ENCODE measurements at regions not wholly inside any gene's neighbourhood (a gene's known extent, or its start where the extent isn't known, plus 50 kb on each side); places are given as distances from the start of the nearest gene placed in this dataset.
"Not testable (repeated sequence)": the region's sequence is repeated elsewhere in the genome, so short reads cannot be mapped to it uniquely, and the experiment has no call there.

DNA sequence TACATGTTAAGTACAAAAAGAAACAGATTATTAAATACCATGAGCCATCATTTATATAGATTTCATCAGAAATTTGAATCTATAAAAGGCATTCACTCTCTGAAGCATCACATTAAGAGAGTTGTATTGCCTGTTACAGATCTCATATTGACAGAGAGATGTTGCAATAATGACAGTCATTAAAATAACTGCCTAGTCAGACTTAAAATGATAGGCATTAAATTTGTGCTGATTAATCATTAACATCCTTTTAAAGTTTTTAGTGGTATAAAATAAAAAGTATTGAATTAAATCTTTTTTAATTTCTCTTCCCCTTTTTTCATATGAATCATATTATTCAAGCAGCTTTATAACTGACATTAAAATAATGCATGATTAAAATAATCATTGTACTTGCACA lies 404.9 kb upstream of the FAM174A start:
- no peaks in the 10 kb centered on the region for H3K36me3 Mint-ChIP-seq
- ATAC-seq (ENCODE audit: low read depth in 2 of 2) (no peak), DNase-seq (no peak)
- no peak overlapping the region for H3K27ac Mint-ChIP-seq
- no peaks in the 10 kb centered on the region for H3K27me3 Mint-ChIP-seq
- no peaks in the 10 kb centered on the region for H3K9me3 Mint-ChIP-seq
- H3K4me1 Mint-ChIP-seq: no peaks in the 10 kb centered on the region
- H3K4me3 Mint-ChIP-seq: no peak overlapping the region

DNA sequence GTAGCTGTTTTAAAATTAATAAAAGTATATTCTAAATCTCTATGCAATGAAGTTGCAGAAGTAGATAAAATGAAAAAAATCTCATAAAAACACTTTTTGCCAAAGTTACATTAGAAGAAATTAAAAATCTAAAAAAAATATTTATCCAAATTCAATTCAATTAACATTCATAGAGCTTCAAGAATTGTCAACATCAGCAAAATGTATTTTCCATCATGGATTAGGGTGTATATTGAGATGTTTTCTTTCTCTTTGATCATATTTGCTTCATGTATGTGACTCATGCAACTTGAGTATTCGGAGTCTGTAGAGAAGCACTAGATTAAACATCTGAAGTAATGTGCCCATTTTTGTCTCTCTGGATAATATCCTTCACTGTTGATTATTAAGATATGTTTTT lies 415.3 kb upstream of the FAM174A start:
- ATAC-seq (ENCODE audit: low read depth in 2 of 2) (no peak), DNase-seq (no peak)
- no peaks in the 10 kb centered on the region for H3K36me3 Mint-ChIP-seq
- no peaks in the 10 kb centered on the region for H3K9me3 Mint-ChIP-seq
- no peak overlapping the region for H3K4me3 Mint-ChIP-seq
- H3K27me3 Mint-ChIP-seq: no peaks in the 10 kb centered on the region
- no peaks in the 10 kb centered on the region for H3K4me1 Mint-ChIP-seq
- H3K27ac Mint-ChIP-seq: no peak overlapping the region

DNA sequence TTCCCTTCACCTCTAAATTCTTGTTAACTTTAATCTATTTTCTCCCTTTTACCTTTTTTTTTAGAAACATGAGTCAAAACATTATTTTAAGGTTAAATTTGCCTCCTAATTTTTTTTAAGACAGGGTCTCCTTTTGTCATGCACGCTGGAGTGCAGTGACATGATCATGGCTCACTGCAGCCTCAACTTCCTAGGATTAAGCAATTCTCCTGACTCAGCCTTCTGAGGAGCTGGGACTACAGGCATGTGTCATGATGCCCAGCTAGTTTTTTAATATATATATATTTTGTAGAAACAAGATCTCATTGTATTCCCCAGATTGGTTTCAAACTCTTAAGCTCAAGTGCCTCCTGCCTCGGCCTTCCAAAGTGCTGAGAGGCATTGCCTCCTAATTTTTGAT lies 424.7 kb upstream of the FAM174A start:
- H3K27me3 Mint-ChIP-seq: no peaks in the 10 kb centered on the region
- H3K4me3 Mint-ChIP-seq: no peak overlapping the region
- no peaks in the 10 kb centered on the region for H3K36me3 Mint-ChIP-seq
- H3K4me1 Mint-ChIP-seq: no peaks in the 10 kb centered on the region
- ATAC-seq (ENCODE audit: low read depth in 2 of 2) (no peak), DNase-seq (no peak)
- peak overlapping the region in 1 of 6 donors; percentile 44 for H3K27ac Mint-ChIP-seq
- H3K9me3 Mint-ChIP-seq: peaks cover 8 to 48% (median 19%) of the 10 kb centered on the region in 7 donors

DNA sequence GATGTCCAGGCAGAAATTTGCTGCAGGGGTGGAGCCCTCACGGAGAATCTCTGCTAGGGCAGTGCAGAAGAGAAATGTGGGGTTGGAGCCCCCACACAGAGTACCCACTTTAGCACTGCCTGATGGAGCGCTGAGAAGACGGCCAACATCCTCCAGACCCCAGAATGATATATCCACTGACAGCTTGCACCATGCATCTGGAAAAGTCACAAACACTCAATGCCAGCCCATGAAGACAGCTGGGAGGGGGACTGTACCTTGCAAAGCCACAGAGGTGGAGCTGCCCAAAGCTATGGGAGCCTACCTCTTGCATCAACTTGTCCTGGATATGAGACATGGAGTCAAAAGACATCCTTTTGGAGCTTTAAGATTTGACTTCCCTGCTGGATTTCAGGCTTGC lies 426.3 kb upstream of the FAM174A start:
- H3K4me1 Mint-ChIP-seq: no peaks in the 10 kb centered on the region
- no peaks in the 10 kb centered on the region for H3K27me3 Mint-ChIP-seq
- H3K36me3 Mint-ChIP-seq: no peaks in the 10 kb centered on the region
- no peak overlapping the region for H3K27ac Mint-ChIP-seq
- ATAC-seq (ENCODE audit: low read depth in 2 of 2) (no peak), DNase-seq (no peak)
- peaks cover 8 to 48% (median 19%) of the 10 kb centered on the region in 7 donors for H3K9me3 Mint-ChIP-seq
- H3K4me3 Mint-ChIP-seq: no peak overlapping the region

DNA sequence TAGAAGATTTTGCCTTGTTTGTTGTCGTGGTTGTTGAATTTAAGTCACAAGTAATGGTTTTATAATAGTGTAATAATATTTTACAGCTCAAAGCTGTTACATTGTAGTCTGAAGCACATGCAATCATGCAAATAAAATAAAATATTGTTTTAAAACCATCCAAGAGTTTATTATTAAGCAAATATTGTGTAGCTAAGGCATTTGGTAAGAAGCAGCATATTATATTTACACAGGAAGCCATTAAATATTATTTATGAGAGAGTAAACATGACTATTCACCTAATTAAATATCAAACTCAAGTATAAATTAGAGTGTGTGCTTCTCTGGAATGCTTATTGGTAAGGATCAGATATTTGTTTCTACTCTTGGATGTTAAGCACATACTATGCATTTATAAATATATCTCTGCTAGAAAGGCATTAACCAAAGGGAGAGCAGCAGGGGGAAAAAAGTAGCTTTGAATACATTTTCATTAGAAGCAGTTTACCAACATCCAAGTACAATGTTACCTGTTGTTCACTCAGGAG lies 431.5 kb upstream of the FAM174A start:
- not testable (repeated sequence) for H3K36me3 Mint-ChIP-seq; H3K27me3 Mint-ChIP-seq; H3K27ac Mint-ChIP-seq; H3K4me3 Mint-ChIP-seq; ATAC-seq (ENCODE audit: low read depth in 2 of 2); H3K4me1 Mint-ChIP-seq; DNase-seq
- H3K9me3 Mint-ChIP-seq: peaks cover 0 to 16% (median 7%) of the 10 kb centered on the region in 7 donors

DNA sequence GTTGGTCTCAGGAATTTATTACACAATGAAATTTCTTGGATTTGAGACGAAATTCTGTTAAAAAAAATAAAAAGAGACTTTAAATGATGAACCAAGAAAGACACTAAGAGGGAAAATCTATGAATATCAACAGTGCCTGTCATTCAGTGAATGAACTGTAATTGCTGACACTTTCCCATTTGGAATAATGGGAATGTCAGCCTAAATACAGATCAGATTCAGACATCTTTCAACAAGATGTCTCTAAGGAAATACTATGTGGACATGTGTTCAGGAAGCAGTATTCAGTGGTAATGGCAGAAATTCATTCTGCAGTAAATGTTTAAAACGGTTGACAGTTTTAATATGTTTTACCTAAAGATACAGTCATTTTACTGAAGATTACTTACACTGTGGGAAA lies 433.7 kb upstream of the FAM174A start:
- H3K4me3 Mint-ChIP-seq; H3K9me3 Mint-ChIP-seq; H3K36me3 Mint-ChIP-seq; H3K27ac Mint-ChIP-seq; H3K27me3 Mint-ChIP-seq; ATAC-seq (ENCODE audit: low read depth in 2 of 2); H3K4me1 Mint-ChIP-seq; DNase-seq: not testable (repeated sequence)

DNA sequence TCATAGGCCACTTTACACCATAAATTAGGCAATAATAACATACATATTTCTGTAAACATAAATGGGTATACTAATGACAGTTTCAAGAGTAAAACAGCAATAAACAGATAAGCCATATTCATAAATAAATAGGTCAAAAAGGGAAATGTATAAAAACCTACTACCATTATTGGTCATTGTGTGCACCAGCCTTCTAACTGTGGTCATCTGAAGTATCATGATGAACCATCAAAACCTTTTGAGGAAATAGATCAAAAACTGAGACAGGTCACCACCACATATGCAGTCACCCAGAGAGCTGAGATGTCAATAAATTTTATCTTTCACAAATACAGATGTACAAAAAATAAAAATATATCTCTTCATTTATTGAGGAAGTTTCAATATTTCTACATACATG lies 438.8 kb upstream of the FAM174A start:
- H3K36me3 Mint-ChIP-seq: not testable (repeated sequence)

DNA sequence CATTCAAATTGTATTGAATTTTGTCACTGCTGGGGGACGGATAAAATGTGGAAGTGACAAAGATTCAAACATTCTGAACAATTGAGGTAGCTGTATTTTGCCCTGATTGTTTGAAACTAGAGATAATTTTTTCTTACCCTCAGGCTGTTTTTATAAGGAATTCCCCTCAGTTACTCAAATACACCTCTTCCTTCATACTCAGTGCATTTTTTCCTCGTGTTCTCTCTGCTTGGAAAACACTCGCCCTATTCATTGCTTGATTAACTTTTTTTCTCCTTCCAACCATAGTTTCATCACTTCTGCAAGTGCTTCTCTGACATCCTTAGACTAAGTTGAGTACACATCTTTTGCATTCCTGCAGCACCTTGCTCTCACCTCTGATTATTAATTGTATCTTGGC lies 454.5 kb upstream of the FAM174A start:
- DNase-seq; H3K4me1 Mint-ChIP-seq; H3K9me3 Mint-ChIP-seq; H3K36me3 Mint-ChIP-seq; H3K4me3 Mint-ChIP-seq; ATAC-seq (ENCODE audit: low read depth in 2 of 2); H3K27me3 Mint-ChIP-seq; H3K27ac Mint-ChIP-seq: not testable (repeated sequence)

More for the DNA sequence above, 438.8 kb upstream of the FAM174A start:
- not testable (repeated sequence) for DNase-seq; H3K27me3 Mint-ChIP-seq; H3K4me1 Mint-ChIP-seq; ATAC-seq (ENCODE audit: low read depth in 2 of 2); H3K9me3 Mint-ChIP-seq; H3K4me3 Mint-ChIP-seq; H3K27ac Mint-ChIP-seq

DNA sequence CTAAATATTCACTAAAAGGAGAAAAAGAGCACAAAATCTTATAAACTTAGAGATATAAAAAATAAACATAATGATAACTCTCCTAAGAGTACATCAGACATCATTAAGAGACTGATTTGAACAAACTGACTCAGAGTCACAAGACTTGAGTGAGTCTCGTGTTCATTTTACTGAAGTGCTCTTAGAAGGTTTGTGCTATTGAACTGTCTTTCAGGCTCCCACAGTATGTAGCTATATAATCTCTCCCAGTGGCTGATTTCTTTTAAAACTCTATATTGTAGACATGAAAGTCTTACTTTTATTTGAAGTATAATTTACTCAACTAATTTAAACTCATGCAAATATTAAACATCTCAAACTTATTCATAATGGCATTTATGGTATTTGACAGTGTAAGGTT lies 456.0 kb upstream of the FAM174A start:
- not testable (repeated sequence) for H3K4me3 Mint-ChIP-seq; H3K27ac Mint-ChIP-seq; H3K9me3 Mint-ChIP-seq; DNase-seq; H3K27me3 Mint-ChIP-seq; H3K4me1 Mint-ChIP-seq; ATAC-seq (ENCODE audit: low read depth in 2 of 2); H3K36me3 Mint-ChIP-seq

DNA sequence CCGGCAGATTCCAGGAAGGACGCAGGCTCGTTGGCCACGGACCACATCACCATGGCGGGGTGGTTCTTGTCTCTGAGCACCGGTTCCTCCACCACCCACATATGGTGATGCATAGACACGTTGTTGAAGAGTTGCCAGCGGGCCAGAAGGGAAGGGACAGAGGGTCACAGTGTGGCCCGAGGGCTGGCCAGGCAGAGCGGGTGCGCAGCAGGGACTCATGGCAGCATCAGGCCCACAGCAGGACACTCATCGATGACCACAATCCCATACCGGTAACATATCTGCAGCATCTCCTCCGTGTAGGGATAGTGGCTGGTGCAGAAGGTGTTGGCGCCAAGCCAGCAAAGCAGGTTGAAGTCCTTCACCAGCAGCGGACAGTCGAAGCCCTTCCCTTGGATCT lies 469.2 kb upstream of the FAM174A start:
- not testable (repeated sequence) for ATAC-seq (ENCODE audit: low read depth in 2 of 2); H3K4me3 Mint-ChIP-seq; H3K27ac Mint-ChIP-seq; DNase-seq; H3K36me3 Mint-ChIP-seq; H3K9me3 Mint-ChIP-seq; H3K27me3 Mint-ChIP-seq; H3K4me1 Mint-ChIP-seq

DNA sequence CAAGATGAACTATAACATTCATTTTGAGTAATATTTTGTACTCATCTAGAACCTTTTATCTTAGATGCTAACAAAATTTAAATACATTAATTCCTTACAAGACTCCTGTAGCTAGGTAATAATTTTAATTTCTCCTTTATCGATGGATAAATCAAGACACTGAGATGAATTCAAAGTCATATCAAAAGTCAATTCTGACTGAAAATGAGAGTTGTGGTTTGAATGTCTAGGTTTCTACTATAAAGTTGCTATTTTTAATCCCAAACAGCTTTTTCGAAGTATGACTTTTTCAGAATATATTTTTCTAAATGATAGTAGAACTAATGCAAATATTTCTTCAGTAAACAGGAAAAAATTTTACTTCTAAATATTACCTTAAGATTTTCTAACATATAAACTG lies 491.7 kb upstream of the FAM174A start:
- Mint-ChIP-seq H3K4me1 (no peaks in the 10 kb centered on the region), H3K27ac (no peak overlapping the region), H3K36me3 (no peaks in the 10 kb centered on the region), H3K9me3 (no peaks in the 10 kb centered on the region), H3K27me3 (no peaks in the 10 kb centered on the region), H3K4me3 (no peak overlapping the region)
- ATAC-seq (ENCODE audit: low read depth in 2 of 2) (no peak), DNase-seq (no peak)

DNA sequence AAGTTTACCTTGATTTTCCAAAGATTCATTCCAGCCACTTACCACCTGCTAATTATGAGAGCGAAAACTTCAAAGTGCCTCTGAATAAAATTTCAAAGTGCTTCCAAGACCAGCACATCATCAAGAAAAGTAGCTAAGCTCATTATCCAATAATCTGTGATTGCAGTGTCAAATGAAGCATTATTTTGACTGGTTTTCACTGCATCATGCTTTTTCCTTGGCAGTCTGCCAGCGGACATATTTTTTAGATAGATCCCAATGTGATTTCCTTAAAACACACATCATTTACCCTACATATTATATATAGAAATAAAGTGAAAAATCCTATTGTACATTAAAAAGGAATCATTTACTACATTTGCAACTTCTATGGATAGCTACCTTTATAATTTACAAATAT lies 508.6 kb upstream of the FAM174A start:
- Mint-ChIP-seq H3K4me3 (no peak overlapping the region), H3K27me3 (no peaks in the 10 kb centered on the region), H3K36me3 (no peaks in the 10 kb centered on the region), H3K27ac (no peak overlapping the region), H3K9me3 (peaks cover 0 to 5% (median 0%) of the 10 kb centered on the region in 7 donors), H3K4me1 (no peaks in the 10 kb centered on the region)
- ATAC-seq (ENCODE audit: low read depth in 2 of 2) (no peak), DNase-seq (no peak)

DNA sequence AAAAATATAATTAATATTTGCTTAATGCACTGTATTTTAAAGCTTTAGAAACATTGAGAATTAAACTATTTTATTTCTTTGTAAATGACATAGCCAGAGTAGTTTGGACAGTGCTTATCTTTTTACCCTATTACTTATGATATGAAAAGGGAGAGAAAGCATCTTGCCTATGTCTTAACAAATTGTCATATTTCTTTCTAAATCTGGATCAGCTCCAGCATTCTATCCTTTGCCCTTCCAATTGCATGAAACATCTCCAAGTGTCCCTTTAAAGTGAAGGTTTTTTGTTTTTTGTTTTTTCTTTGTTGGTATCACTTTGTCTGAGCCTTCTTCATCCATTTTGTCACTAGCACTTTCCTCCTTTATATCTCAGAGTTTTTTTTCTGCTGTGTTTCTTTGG lies 511.6 kb upstream of the FAM174A start:
- no peak overlapping the region for H3K4me3 Mint-ChIP-seq
- H3K4me1 Mint-ChIP-seq: no peaks in the 10 kb centered on the region
- no peaks in the 10 kb centered on the region for H3K9me3 Mint-ChIP-seq
- H3K27ac Mint-ChIP-seq: no peak overlapping the region
- H3K36me3 Mint-ChIP-seq: no peaks in the 10 kb centered on the region
- H3K27me3 Mint-ChIP-seq: no peaks in the 10 kb centered on the region
- ATAC-seq (ENCODE audit: low read depth in 2 of 2): no peak
- no peak for DNase-seq

DNA sequence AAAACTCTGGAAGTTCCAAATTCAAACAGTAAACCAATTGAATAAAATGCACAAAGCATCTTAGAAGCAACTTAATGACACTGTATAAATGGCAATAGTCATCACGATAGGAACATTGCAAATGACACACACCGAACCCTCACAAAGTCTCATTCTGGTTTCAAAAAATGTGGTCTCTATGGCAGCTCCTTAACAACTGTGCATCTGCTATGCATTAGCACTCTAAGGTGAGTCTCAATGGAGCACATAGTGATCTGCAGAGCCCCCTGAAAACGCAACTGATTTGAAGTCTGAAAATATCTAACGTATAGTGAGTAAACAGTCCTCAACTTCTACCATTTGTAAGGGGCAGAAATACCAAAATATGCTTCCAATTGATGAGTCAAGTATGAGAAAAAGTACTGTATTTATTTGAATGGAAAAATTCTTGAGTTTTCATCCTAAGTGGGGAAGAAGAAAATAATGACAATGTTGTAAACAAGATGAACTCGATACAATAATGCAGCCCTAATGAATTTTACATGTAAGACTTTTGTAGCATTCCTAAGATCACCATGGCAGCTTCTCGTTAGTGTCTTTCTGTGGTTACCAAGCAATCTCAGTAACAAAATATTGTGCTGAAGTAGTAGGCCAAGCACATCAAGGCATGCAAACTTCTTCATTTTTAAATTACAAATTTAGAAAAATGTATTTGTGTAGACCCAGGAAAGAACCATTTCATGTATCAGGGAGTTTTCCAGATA lies 517.5 kb upstream of the FAM174A start:
- H3K9me3 Mint-ChIP-seq: no peaks in the 10 kb centered on the region
- DNase-seq (no peak), ATAC-seq (ENCODE audit: low read depth in 2 of 2) (no peak)
- H3K4me1 Mint-ChIP-seq: no peaks in the 10 kb centered on the region
- H3K36me3 Mint-ChIP-seq: no peaks in the 10 kb centered on the region
- H3K27me3 Mint-ChIP-seq: no peaks in the 10 kb centered on the region
- H3K4me3 Mint-ChIP-seq: no peak overlapping the region
- no peak overlapping the region for H3K27ac Mint-ChIP-seq

DNA sequence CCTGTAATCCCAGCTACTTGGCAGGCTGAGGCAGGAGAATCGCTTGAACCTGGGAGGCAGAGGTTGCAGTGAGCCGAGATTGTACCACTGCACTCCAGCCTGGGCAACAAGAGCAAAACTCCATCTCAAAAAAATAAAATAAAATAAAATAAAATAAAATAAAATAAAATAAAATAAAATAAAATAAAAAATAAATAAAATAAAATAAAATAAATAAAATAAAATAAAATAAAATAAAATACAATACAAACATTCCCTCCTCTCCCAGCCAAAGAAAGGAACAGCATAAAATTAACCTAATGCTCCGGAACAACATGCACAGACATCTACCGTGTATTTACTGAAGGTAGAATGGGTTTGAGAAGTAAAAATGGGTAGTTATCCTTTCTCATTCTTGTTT lies 521.9 kb upstream of the FAM174A start:
- H3K4me3 Mint-ChIP-seq; ATAC-seq (ENCODE audit: low read depth in 2 of 2); H3K36me3 Mint-ChIP-seq; H3K9me3 Mint-ChIP-seq; H3K4me1 Mint-ChIP-seq; DNase-seq; H3K27me3 Mint-ChIP-seq; H3K27ac Mint-ChIP-seq: not testable (repeated sequence)

Measured in naive B cell (primary cell).